SK-N-DZ (cell line): ENCODE measurements at regions not wholly inside any gene's neighbourhood (a gene's known extent, or its start where the extent isn't known, plus 50 kb on each side); places are given as distances from the start of the nearest gene placed in this dataset.

Experiments used
- DNase-seq: peaks from one replicate; pipeline ENCODE4 v3.0.0-alpha.2; 2015; ENCODE audit warnings: low spot score

GRCh38 chr1:207971331-207972219 lies 60.6 kb upstream of the CD34 start:
- DNase-seq: no peak

- DNase-seq: no peak
Observed at GRCh38 chr1:207970329-207971233, 59.7 kb upstream of the CD34 start.

- DNase-seq: no peak
Observed at GRCh38 chr1:207969528-207969927, 58.6 kb upstream of the CD34 start.

GRCh38 chr1:207968521-207969009 lies 57.6 kb upstream of the CD34 start:
- DNase-seq: no peak

- no peak for DNase-seq
Observed at GRCh38 chr1:207967703-207968102, 56.8 kb upstream of the CD34 start.

- no peak for DNase-seq
Observed at GRCh38 chr1:207966521-207966920, 55.6 kb upstream of the CD34 start.

- DNase-seq: no peak
Observed at GRCh38 chr1:207965392-207966387, 54.8 kb upstream of the CD34 start.

- no peak for DNase-seq
Observed at GRCh38 chr1:207964195-207964966, 53.5 kb upstream of the CD34 start.

GRCh38 chr1:207963427-207964194 lies 52.7 kb upstream of the CD34 start:
- DNase-seq: peak; percentile 74

- DNase-seq: peak; percentile 37
Observed at GRCh38 chr1:207962716-207963426, 51.9 kb upstream of the CD34 start.
